ENCODE measurements at regions not wholly inside any gene's neighbourhood (a gene's known extent, or its start where the extent isn't known, plus 50 kb on each side); places are given as distances from the start of the nearest gene placed in this dataset.

DNA sequence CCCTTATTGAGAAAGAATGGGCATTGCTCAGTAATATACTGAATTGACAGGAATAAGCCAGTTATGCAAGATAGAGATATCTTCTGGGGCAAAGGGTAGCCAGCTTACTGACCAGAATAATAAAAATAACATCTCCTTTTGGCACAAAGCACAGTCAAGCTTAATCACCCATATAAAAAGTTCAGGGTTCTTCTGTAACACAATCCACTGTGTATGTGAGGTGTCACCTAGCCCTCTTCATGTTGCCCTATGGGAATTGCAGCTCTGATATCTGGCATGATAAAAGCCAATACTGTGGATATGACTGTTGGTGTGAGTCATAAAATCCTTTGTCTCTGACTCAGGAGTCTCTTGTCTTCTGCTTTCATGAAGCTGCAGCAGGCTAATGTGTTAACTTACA, 90.8 kb downstream of the DSEL start:
- Histone ChIP-seq H3K4me1 (ENCODE audit: control insufficient read depth in 1 of 2, insufficient read depth in 2 of 2, low read length in 2 of 2) (no peaks in the 10 kb centered on the region), H3K27ac (ENCODE audit: low read depth, low read length) (no peak overlapping the region), H3K27me3 (ENCODE audit: insufficient read depth, low read length) (no peaks in the 10 kb centered on the region), H3K9me3 (ENCODE audit: control insufficient read depth in 1 of 2, insufficient read depth in 1 of 2, low read depth in 1 of 2, low read length in 2 of 2) (peaks cover 5 to 19% of the 10 kb centered on the region in 2 experiments; a peak in 2 of 4 replicates), H2AFZ (ENCODE audit: low read depth, low read length, poor library complexity, severe bottlenecking) (no peak overlapping the region), H3K36me3 (ENCODE audit: control insufficient read depth in 1 of 2, insufficient read depth in 2 of 2, low read length in 2 of 2) (no peaks in the 10 kb centered on the region), H3K4me2 (ENCODE audit: low read length) (no peak overlapping the region), H3K9me2 (ENCODE audit: insufficient read depth) (no peaks in the 10 kb centered on the region), H3K9ac (ENCODE audit: low read length) (no peak overlapping the region), H3K79me2 (ENCODE audit: insufficient read depth, low read length) (no peaks in the 10 kb centered on the region), H3K4me3 (replicated peaks in 1 of 2; ENCODE audit: low read depth in 1 of 2, low read length in 2 of 2) (no peak overlapping the region), H4K20me1 (ENCODE audit: insufficient read depth) (no peaks in the 10 kb centered on the region)
- BruUV-seq (replicated peaks): no TSS peak
- intact Hi-C loops (cut with micrococcal nuclease): no loop called here
- DNase-seq (ENCODE audit: low read depth, low spot score) (no peak), ATAC-seq (no peak)
- RAD21 ChIA-PET (ENCODE audit: low non-redundant PET in 1 of 2, low total read pairs in 2 of 2, uncharacterized antibody in 2 of 2, unreplicated experiment in 2 of 2): no interaction called here
- POLR2A ChIA-PET: no interaction called here
- TF ChIP-seq EZH2 (IDR thresholded peaks at IDR 0.05): no peak
- TF ChIP-seq JUND (IDR thresholded peaks at IDR 0.05): no peak
- TF ChIP-seq, protein P1, sequence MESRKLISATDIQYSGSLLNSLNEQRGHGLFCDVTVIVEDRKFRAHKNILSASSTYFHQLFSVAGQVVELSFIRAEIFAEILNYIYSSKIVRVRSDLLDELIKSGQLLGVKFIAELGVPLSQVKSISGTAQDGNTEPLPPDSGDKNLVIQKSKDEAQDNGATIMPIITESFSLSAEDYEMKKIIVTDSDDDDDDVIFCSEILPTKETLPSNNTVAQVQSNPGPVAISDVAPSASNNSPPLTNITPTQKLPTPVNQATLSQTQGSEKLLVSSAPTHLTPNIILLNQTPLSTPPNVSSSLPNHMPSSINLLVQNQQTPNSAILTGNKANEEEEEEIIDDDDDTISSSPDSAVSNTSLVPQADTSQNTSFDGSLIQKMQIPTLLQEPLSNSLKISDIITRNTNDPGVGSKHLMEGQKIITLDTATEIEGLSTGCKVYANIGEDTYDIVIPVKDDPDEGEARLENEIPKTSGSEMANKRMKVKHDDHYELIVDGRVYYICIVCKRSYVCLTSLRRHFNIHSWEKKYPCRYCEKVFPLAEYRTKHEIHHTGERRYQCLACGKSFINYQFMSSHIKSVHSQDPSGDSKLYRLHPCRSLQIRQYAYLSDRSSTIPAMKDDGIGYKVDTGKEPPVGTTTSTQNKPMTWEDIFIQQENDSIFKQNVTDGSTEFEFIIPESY (IDR thresholded peaks at IDR 0.05; ENCODE audit: extremely low read depth, insufficient replicate concordance, low read length): no peak
- no peak for TF ChIP-seq EZH2phosphoT487 (IDR thresholded peaks at IDR 0.05; ENCODE audit: borderline replicate concordance)
- CTCF ChIA-PET: no interaction called here

DNA sequence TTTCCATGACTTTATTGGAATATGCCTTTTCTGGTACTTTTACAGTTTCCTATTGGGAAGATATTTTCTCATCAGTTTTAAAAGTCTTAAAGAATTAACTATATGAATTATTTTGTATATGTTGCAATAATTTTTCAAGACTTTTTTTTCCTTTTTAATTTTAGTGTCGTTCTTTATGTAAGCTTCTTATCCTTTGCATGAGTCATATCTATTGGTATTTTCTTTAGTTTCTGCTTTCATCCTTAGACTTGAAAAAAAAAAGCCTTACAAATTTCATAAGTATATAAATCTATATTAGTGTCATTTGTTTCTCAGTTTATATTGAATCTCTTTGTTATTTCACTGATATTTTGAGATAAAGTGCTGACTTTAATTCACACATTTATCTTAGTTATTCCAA, 94.9 kb downstream of the DSEL start:
- intact Hi-C loops (cut with micrococcal nuclease): no loop called here
- H3K36me3 ChIP-seq (ENCODE audit: control insufficient read depth in 1 of 2, insufficient read depth in 2 of 2, low read length in 2 of 2): no peaks in the 10 kb centered on the region; a peak in 1 of 4 replicates
- ChIA-PET POLR2A (no interaction called here), CTCF (no interaction called here), RAD21 (ENCODE audit: low non-redundant PET in 1 of 2, low total read pairs in 2 of 2, uncharacterized antibody in 2 of 2, unreplicated experiment in 2 of 2) (no interaction called here)
- DNase-seq (ENCODE audit: low read depth, low spot score): no peak
- no peak overlapping the region for H3K4me3 ChIP-seq (replicated peaks in 1 of 2; ENCODE audit: low read depth in 1 of 2, low read length in 2 of 2)
- peaks cover 0 to 16% of the 10 kb centered on the region in 2 experiments; a peak in 2 of 4 replicates for H3K9me3 ChIP-seq (ENCODE audit: control insufficient read depth in 1 of 2, insufficient read depth in 1 of 2, low read depth in 1 of 2, low read length in 2 of 2)
- no peak for ATAC-seq
- H3K9ac ChIP-seq (ENCODE audit: low read length): no peak overlapping the region
- no peak overlapping the region for H3K27ac ChIP-seq (ENCODE audit: low read depth, low read length)
- no peak for TF ChIP-seq ZFX (IDR thresholded peaks at IDR 0.05)
- TF ChIP-seq, protein P2, sequence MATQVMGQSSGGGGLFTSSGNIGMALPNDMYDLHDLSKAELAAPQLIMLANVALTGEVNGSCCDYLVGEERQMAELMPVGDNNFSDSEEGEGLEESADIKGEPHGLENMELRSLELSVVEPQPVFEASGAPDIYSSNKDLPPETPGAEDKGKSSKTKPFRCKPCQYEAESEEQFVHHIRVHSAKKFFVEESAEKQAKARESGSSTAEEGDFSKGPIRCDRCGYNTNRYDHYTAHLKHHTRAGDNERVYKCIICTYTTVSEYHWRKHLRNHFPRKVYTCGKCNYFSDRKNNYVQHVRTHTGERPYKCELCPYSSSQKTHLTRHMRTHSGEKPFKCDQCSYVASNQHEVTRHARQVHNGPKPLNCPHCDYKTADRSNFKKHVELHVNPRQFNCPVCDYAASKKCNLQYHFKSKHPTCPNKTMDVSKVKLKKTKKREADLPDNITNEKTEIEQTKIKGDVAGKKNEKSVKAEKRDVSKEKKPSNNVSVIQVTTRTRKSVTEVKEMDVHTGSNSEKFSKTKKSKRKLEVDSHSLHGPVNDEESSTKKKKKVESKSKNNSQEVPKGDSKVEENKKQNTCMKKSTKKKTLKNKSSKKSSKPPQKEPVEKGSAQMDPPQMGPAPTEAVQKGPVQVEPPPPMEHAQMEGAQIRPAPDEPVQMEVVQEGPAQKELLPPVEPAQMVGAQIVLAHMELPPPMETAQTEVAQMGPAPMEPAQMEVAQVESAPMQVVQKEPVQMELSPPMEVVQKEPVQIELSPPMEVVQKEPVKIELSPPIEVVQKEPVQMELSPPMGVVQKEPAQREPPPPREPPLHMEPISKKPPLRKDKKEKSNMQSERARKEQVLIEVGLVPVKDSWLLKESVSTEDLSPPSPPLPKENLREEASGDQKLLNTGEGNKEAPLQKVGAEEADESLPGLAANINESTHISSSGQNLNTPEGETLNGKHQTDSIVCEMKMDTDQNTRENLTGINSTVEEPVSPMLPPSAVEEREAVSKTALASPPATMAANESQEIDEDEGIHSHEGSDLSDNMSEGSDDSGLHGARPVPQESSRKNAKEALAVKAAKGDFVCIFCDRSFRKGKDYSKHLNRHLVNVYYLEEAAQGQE (IDR thresholded peaks at IDR 0.05; ENCODE audit: low read depth): no peak
- no peak for TF ChIP-seq CBX3 (IDR thresholded peaks at IDR 0.05; ENCODE audit: low read depth)
- no peak for TF ChIP-seq SRF (IDR thresholded peaks at IDR 0.05; ENCODE audit: low read depth)
- no peak for TF ChIP-seq POLR2A (IDR thresholded peaks at IDR 0.05; ENCODE audit: borderline replicate concordance, extremely low read depth, insufficient read depth, insufficient read length)
- TF ChIP-seq, protein P3, sequence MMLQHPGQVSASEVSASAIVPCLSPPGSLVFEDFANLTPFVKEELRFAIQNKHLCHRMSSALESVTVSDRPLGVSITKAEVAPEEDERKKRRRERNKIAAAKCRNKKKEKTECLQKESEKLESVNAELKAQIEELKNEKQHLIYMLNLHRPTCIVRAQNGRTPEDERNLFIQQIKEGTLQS (IDR thresholded peaks at IDR 0.05): no peak
- TF ChIP-seq, protein P1 (IDR thresholded peaks at IDR 0.05; ENCODE audit: extremely low read depth, insufficient replicate concordance, low read length): no peak
- no peak for TF ChIP-seq EZH2 (IDR thresholded peaks at IDR 0.05)
- TF ChIP-seq, protein P4, sequence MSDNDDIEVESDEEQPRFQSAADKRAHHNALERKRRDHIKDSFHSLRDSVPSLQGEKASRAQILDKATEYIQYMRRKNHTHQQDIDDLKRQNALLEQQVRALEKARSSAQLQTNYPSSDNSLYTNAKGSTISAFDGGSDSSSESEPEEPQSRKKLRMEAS (IDR thresholded peaks at IDR 0.05): no peak
- TF ChIP-seq CEBPB (IDR thresholded peaks at IDR 0.05; ENCODE audit: low read depth): no peak
- TF ChIP-seq FOSL1 (IDR thresholded peaks at IDR 0.05; ENCODE audit: low read depth): no peak
- H3K9me2 ChIP-seq (ENCODE audit: insufficient read depth): no peaks in the 10 kb centered on the region
- no peak overlapping the region for H2AFZ ChIP-seq (ENCODE audit: low read depth, low read length, poor library complexity, severe bottlenecking)
- no peaks in the 10 kb centered on the region for H3K79me2 ChIP-seq (ENCODE audit: insufficient read depth, low read length)
- no peaks in the 10 kb centered on the region for H3K4me1 ChIP-seq (ENCODE audit: control insufficient read depth in 1 of 2, insufficient read depth in 2 of 2, low read length in 2 of 2)
- no TSS peak for BruUV-seq (replicated peaks)
- H3K27me3 ChIP-seq (ENCODE audit: insufficient read depth, low read length): no peaks in the 10 kb centered on the region
- no peaks in the 10 kb centered on the region for H4K20me1 ChIP-seq (ENCODE audit: insufficient read depth)
- no peak overlapping the region for H3K4me2 ChIP-seq (ENCODE audit: low read length)

Data from HCT116 (cell line).